ENCODE measurements at regions not wholly inside any gene's neighbourhood (a gene's known extent, or its start where the extent isn't known, plus 50 kb on each side); places are given as distances from the start of the nearest gene placed in this dataset.
"Not testable (repeated sequence)": the region's sequence is repeated elsewhere in the genome, so short reads cannot be mapped to it uniquely, and the experiment has no call there.

DNA sequence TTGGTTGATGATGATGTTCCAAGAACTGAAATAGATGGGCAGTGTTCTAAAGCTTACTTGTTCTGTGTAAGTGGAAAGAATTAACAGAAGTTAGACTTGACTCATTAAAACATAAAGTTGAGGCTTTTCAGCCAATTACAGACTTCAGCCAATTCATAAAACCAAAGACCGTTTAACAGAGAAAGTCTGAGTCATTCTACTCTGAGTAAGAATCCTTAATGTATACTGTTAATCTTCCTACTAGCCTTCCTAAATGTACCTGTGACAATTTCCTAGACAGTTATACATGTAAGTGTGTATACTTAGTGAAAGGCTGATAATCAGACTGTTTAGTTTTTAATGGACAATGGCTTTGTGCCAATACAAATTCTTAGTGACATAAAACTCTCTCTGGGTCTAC is 681.0 kb downstream of the RPL10L start:
- Mint-ChIP-seq H3K4me3 (no peak overlapping the region), H3K27ac (no peak overlapping the region), H3K36me3 (ENCODE audit: low read depth) (no peaks in the 10 kb centered on the region), H3K4me1 (no peaks in the 10 kb centered on the region), H3K27me3 (no peaks in the 10 kb centered on the region), H3K9me3 (ENCODE audit: low read depth) (peaks cover 2% of the 10 kb centered on the region)
- no peak for DNase-seq
- ChIA-PET CTCF (no interaction called here), POLR2A (no interaction called here)
- ATAC-seq: no peak
- intact Hi-C loops (cut with DNase I, micrococcal nuclease): no loop called here

DNA sequence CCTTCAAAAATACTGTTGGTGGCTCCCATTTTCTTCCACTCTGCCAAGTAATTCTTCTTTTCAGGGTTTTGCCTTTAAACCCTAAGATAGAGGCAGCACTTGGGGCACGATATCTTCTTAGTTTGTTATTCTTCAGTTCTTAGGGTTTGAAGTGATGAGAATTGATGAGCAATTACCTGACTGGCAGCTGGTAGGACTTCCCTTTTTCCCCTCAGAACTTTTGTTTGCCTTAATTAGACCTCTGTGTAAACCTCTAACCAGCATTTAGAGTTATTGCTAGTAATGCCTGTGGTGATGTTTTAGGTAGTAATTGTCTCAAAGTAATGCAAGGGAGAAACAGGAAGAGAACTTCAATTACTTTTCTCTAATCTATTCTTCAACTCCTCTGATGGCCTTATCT is 683.5 kb downstream of the RPL10L start:
- CTCF ChIA-PET: no interaction called here
- POLR2A ChIA-PET: no interaction called here
- DNase-seq (no peak), ATAC-seq (no peak)
- H3K27me3 Mint-ChIP-seq: no peaks in the 10 kb centered on the region
- H3K36me3 Mint-ChIP-seq (ENCODE audit: low read depth): no peaks in the 10 kb centered on the region
- H3K4me1 Mint-ChIP-seq: no peaks in the 10 kb centered on the region
- H3K4me3 Mint-ChIP-seq: no peak overlapping the region
- H3K27ac Mint-ChIP-seq: no peak overlapping the region
- intact Hi-C loops (cut with DNase I, micrococcal nuclease): no loop called here
- H3K9me3 Mint-ChIP-seq (ENCODE audit: low read depth): peaks cover 2% of the 10 kb centered on the region

GRCh38 chr14:45949479-45949878 is 696.5 kb upstream of the MIS18BP1 start:
- Mint-ChIP-seq H3K36me3 (ENCODE audit: low read depth) (no peaks in the 10 kb centered on the region), H3K27ac (no peak overlapping the region), H3K4me1 (no peaks in the 10 kb centered on the region), H3K9me3 (ENCODE audit: low read depth) (no peaks in the 10 kb centered on the region), H3K4me3 (no peak overlapping the region), H3K27me3 (no peaks in the 10 kb centered on the region)
- ChIA-PET POLR2A (no interaction called here), CTCF (no interaction called here)
- no peak for DNase-seq
- intact Hi-C loops (cut with DNase I, micrococcal nuclease): no loop called here
- no peak for ATAC-seq

DNA sequence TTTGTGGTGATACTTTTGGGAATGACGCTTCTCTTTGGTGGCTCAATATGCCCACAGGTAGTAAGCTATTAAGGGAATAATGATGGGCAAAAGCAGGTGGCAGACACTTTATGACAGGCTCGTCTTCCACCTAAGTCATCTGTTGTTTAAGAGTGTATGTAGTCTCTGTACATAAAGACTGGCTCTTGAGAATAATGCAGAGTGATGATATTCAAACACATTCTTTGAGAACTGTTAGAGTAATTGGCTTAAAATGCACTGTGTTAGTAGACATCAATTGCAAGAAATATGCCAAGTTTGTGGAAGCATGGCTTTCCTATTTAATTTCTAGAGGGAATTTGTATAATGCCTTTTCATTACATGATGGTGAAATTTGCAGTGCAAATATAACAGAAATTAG is 694.8 kb upstream of the MIS18BP1 start:
- DNase-seq (no peak), ATAC-seq (no peak)
- ChIA-PET POLR2A (no interaction called here), CTCF (no interaction called here)
- no peaks in the 10 kb centered on the region for H3K4me1 Mint-ChIP-seq
- no peak overlapping the region for H3K4me3 Mint-ChIP-seq
- no peaks in the 10 kb centered on the region for H3K9me3 Mint-ChIP-seq (ENCODE audit: low read depth)
- H3K27ac Mint-ChIP-seq: no peak overlapping the region
- intact Hi-C loops (cut with DNase I, micrococcal nuclease): no loop called here
- no peaks in the 10 kb centered on the region for H3K36me3 Mint-ChIP-seq (ENCODE audit: low read depth)
- H3K27me3 Mint-ChIP-seq: no peaks in the 10 kb centered on the region

GRCh38 chr14:45946251-45946650 is 693.2 kb upstream of the MIS18BP1 start:
- Mint-ChIP-seq H3K9me3 (ENCODE audit: low read depth) (peaks cover 2% of the 10 kb centered on the region), H3K4me3 (no peak overlapping the region), H3K27me3 (no peaks in the 10 kb centered on the region), H3K36me3 (ENCODE audit: low read depth) (no peaks in the 10 kb centered on the region), H3K4me1 (no peaks in the 10 kb centered on the region), H3K27ac (no peak overlapping the region)
- DNase-seq (no peak), ATAC-seq (no peak)
- intact Hi-C loops (cut with DNase I, micrococcal nuclease): no loop called here
- CTCF ChIA-PET: no interaction called here
- POLR2A ChIA-PET: no interaction called here

DNA sequence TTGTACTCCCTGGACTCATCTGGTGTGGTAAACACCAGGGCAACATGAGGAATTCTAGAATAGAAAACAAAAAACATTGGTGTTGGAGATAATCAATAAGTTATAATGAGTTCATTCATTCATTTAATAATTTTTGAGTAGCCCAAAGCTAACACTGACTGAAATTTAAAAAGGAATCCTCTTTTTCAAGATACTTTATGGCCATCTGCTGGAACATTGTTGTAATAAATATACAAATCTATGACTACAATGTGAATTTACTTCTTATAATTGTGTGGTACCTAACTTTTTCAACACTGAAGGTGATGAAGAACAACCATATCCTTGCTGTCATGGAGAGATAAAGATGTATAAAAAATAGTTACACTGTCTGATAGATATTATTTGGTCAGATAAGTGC is 687.3 kb upstream of the MIS18BP1 start:
- DNase-seq (no peak), ATAC-seq (no peak)
- no peaks in the 10 kb centered on the region for H3K4me1 Mint-ChIP-seq
- peaks cover 12% of the 10 kb centered on the region for H3K9me3 Mint-ChIP-seq (ENCODE audit: low read depth)
- H3K4me3 Mint-ChIP-seq: no peak overlapping the region
- no peak overlapping the region for H3K27ac Mint-ChIP-seq
- no peaks in the 10 kb centered on the region for H3K36me3 Mint-ChIP-seq (ENCODE audit: low read depth)
- no peaks in the 10 kb centered on the region for H3K27me3 Mint-ChIP-seq
- intact Hi-C loops (cut with DNase I, micrococcal nuclease): no loop called here
- CTCF ChIA-PET: no interaction called here
- POLR2A ChIA-PET: no interaction called here

DNA sequence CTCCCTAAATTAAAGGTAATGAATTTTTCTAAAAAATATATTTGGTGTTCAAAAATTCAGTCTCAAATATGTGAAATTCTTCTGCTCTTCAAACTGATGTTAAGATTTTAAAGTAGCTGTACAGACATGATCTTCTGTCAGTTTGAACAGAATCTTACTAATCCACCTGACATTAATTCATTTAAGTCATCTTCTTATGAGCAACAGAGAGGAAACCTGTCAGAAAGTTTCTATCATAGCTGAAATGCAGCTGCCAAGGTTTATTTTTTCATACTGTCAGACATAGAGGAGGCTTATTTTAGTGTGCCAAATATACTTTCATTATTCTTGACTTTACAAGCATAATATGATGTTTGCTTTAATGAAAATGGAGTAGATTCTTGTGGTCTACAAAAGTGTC is 686.6 kb upstream of the MIS18BP1 start:
- POLR2A ChIA-PET: no interaction called here

GRCh38 chr14:45919995-45920394 is 667.0 kb upstream of the MIS18BP1 start:
- POLR2A ChIA-PET; H3K27ac Mint-ChIP-seq; H3K9me3 Mint-ChIP-seq (ENCODE audit: low read depth); DNase-seq; intact Hi-C loops (cut with DNase I, micrococcal nuclease); H3K4me1 Mint-ChIP-seq; ATAC-seq; CTCF ChIA-PET; H3K36me3 Mint-ChIP-seq (ENCODE audit: low read depth); H3K4me3 Mint-ChIP-seq; H3K27me3 Mint-ChIP-seq: not testable (repeated sequence)

More for the DNA sequence above, 686.6 kb upstream of the MIS18BP1 start:
- Mint-ChIP-seq H3K9me3 (ENCODE audit: low read depth) (peaks cover 16% of the 10 kb centered on the region), H3K27ac (no peak overlapping the region), H3K4me1 (no peaks in the 10 kb centered on the region), H3K4me3 (no peak overlapping the region), H3K27me3 (no peaks in the 10 kb centered on the region), H3K36me3 (ENCODE audit: low read depth) (no peaks in the 10 kb centered on the region)
- CTCF ChIA-PET: no interaction called here
- DNase-seq (no peak), ATAC-seq (no peak)
- intact Hi-C loops (cut with DNase I, micrococcal nuclease): no loop called here

DNA sequence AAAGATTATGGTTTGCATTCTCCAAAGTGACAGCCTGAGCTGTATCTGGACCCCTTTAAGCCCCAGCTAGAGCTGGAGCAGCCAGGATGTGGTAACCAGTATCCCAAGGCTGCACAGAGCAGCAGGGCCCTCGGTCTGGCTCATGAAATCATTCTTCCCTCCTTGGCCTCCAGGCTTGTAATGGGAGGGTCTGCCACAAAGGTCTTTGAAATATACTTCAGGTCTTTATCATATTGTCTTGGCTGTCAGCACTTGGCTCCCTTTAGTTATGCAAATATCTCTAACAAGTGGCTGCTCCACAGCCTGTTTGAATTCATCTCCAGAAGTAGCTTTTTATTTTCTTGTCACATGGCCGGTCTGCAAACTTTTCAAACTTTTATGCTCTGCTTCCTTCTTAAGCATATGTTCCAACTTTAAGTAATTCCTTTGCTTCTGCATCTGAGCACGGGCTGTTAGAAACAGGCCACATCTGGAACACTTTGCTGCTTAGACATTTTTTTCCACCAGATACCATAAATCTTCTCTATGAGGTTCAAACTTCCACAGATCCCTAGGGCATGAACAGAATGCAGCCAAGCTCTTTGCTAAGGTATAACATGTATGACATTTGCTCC is 663.4 kb upstream of the MIS18BP1 start:
- Mint-ChIP-seq H3K27me3 (no peaks in the 10 kb centered on the region), H3K4me3 (no peak overlapping the region), H3K4me1 (no peaks in the 10 kb centered on the region), H3K9me3 (ENCODE audit: low read depth) (peaks cover 15% of the 10 kb centered on the region), H3K27ac (no peak overlapping the region), H3K36me3 (ENCODE audit: low read depth) (no peaks in the 10 kb centered on the region)
- POLR2A ChIA-PET: no interaction called here
- DNase-seq: no peak
- CTCF ChIA-PET: no interaction called here
- intact Hi-C loops (cut with DNase I, micrococcal nuclease): no loop called here
- no peak for ATAC-seq

DNA sequence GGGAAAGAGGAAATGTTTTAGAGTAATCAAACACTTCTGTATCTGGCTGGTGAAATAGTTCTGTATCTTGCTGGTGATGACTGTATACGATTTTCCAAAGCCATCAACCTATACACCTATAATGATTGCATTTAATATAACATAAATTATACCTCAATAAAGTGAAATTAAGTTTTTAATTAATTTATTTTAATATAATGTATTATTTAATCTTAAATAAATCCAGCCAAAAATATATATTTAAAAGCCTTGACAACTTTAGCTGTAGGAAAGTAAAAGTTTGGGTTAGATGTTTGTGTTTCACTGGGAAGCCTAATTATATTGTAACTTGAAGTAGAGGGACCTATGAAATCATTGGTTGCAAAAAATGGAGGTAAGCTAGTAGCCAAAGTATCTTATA is 654.8 kb upstream of the MIS18BP1 start:
- ATAC-seq: no peak
- CTCF ChIA-PET: no interaction called here

DNA sequence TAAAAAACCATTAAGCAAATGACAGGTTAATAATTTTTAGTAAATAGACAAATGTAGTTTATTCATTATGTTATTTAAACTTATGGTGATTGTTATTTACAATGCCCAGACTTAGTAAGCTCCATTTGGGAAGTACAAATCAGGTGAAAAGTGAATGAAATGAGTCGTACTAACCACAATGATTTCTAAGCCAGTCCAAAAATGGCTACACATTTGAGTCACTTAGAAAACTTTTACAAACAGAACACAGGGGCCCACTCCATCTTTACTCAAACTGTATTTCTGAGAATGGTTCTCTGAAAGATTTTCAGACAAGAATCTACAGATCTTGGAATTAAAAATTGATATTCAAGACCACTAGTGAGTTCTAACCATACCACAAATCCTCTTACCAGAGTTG is 653.3 kb upstream of the MIS18BP1 start:
- intact Hi-C loops (cut with DNase I, micrococcal nuclease): no loop called here
- Mint-ChIP-seq H3K36me3 (ENCODE audit: low read depth) (no peaks in the 10 kb centered on the region), H3K27ac (no peak overlapping the region), H3K4me1 (no peaks in the 10 kb centered on the region), H3K9me3 (ENCODE audit: low read depth) (peaks cover 2% of the 10 kb centered on the region), H3K27me3 (no peaks in the 10 kb centered on the region), H3K4me3 (no peak overlapping the region)
- CTCF ChIA-PET: interaction anchor here (1.3 kb wide), 1 partner anchor 11 kb away, joined by 4 read pairs; no protein-coding TSS in a partner anchor
- ATAC-seq (no peak), DNase-seq (no peak)
- POLR2A ChIA-PET: no interaction called here

More for the DNA sequence above, 654.8 kb upstream of the MIS18BP1 start:
- Mint-ChIP-seq H3K4me3 (no peak overlapping the region), H3K27me3 (no peaks in the 10 kb centered on the region), H3K9me3 (ENCODE audit: low read depth) (peaks cover 4% of the 10 kb centered on the region), H3K36me3 (ENCODE audit: low read depth) (no peaks in the 10 kb centered on the region), H3K4me1 (no peaks in the 10 kb centered on the region), H3K27ac (no peak overlapping the region)
- intact Hi-C loops (cut with DNase I, micrococcal nuclease): no loop called here
- POLR2A ChIA-PET: no interaction called here
- DNase-seq: no peak

DNA sequence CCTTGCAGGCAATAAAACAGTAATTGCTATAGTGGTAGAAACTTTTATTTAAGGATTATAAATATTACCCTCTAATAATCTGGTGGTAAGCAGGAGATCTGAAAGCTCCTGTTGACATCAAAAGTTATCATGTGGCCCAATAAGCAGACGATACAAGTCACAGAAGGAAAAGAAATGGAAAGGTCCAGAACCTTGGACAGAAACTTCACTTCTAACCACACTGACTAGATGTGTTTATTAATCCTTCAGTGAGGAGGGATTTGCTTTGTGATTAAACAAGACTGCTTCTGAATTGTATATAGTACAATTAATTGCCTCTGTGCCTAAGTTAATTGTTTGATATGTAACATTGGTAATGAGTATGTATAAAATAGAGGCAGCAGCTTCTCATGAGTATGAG is 652.7 kb upstream of the MIS18BP1 start:
- ChIA-PET CTCF (interaction anchor here (1.3 kb wide), 1 partner anchor 11 kb away, joined by 4 read pairs; no protein-coding TSS in a partner anchor), POLR2A (no interaction called here)
- ATAC-seq: no peak
- no peak for DNase-seq
- no peaks in the 10 kb centered on the region for H3K36me3 Mint-ChIP-seq (ENCODE audit: low read depth)
- H3K27ac Mint-ChIP-seq: no peak overlapping the region
- H3K9me3 Mint-ChIP-seq (ENCODE audit: low read depth): peaks cover 2% of the 10 kb centered on the region
- no peaks in the 10 kb centered on the region for H3K4me1 Mint-ChIP-seq
- H3K27me3 Mint-ChIP-seq: no peaks in the 10 kb centered on the region
- no peak overlapping the region for H3K4me3 Mint-ChIP-seq
- intact Hi-C loops (cut with DNase I, micrococcal nuclease): no loop called here

DNA sequence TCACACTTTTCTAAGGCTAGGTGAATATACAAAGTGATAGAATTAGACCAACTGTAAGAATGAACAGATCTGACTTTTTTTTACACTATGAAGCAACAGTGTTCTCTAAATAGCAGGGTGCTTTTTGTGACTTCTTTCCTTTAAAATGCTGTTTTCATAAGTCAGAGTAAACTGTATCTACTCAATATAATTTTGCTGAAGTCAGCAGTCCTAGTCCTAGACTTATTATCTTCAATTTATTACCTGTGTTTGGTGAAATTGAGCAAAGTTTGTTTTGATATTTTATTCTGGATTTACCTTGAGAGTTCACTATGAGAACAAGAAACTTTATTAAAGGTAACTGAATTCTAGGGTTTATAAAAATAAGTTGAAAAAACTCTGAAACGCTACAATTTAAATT is 651.3 kb upstream of the MIS18BP1 start:
- H3K27me3 Mint-ChIP-seq: no peaks in the 10 kb centered on the region
- no peak overlapping the region for H3K27ac Mint-ChIP-seq
- DNase-seq (no peak), ATAC-seq (no peak)
- intact Hi-C loops (cut with DNase I, micrococcal nuclease): no loop called here
- peaks cover 2% of the 10 kb centered on the region for H3K9me3 Mint-ChIP-seq (ENCODE audit: low read depth)
- POLR2A ChIA-PET: no interaction called here
- H3K4me3 Mint-ChIP-seq: no peak overlapping the region
- no peaks in the 10 kb centered on the region for H3K36me3 Mint-ChIP-seq (ENCODE audit: low read depth)
- CTCF ChIA-PET: no interaction called here
- H3K4me1 Mint-ChIP-seq: no peaks in the 10 kb centered on the region

All from activated CD4-positive, alpha-beta T cell treated with anti-CD3 and anti-CD28 coated beads for 36 hours (primary cell).